Activated T-cell treated with anti-CD3 and anti-CD28 coated beads, Interleukin-2, amount 50 U/mL, for 72 hours (primary cell): ENCODE measurements at regions not wholly inside any gene's neighbourhood (a gene's known extent, or its start where the extent isn't known, plus 50 kb on each side); places are given as distances from the start of the nearest gene placed in this dataset.
"Not testable (repeated sequence)": the region's sequence is repeated elsewhere in the genome, so short reads cannot be mapped to it uniquely, and the experiment has no call there.

Experiments used
- ATAC-seq, 2 donors: fragments of 150-1000 bp; cut with Tn5 transposase; replicated peaks in 1 of 2; 2 replicates each; pipeline ENCODE4 v1.10.0; 2021; ENCODE audit warnings: moderate library complexity in 2 of 2, mild to moderate bottlenecking in 1 of 2
- DNase-seq, 2 donors: peaks; one replicate each; pipeline ENCODE4 v3.0.0; 2021 to 2022; ENCODE audit warnings: mixed read lengths in 1 of 2
- H3K27ac Mint-ChIP-seq: one replicate; pipeline ENCODE4 v1.8.0; 2022; ENCODE audit warnings: mild to moderate bottlenecking, moderate library complexity, mixed read lengths
- H3K27me3 Mint-ChIP-seq: one replicate; pipeline ENCODE4 v1.8.0; 2022; ENCODE audit warnings: low read depth, mixed read lengths
- H3K36me3 Mint-ChIP-seq, 2 donors: one replicate each; pipeline ENCODE4 v1.8.0; 2022; ENCODE audit warnings: mixed read lengths in 2 of 2, mild to moderate bottlenecking in 1 of 2; ENCODE audit not compliant: insufficient read depth in 2 of 2
- H3K4me1 Mint-ChIP-seq: one replicate; pipeline ENCODE4 v1.8.0; 2022; ENCODE audit warnings: low read depth, mixed read lengths
- H3K4me3 Mint-ChIP-seq, 2 donors: one replicate each; pipeline ENCODE4 v1.8.0; 2022; ENCODE audit warnings: mild to moderate bottlenecking in 2 of 2, mixed read lengths in 2 of 2, moderate library complexity in 2 of 2
- H3K9me3 Mint-ChIP-seq, 2 donors: one replicate each; pipeline ENCODE4 v1.8.0; 2022; ENCODE audit warnings: mixed read lengths in 2 of 2

- Mint-ChIP-seq H3K4me3 (no peak overlapping the region), H3K27ac (no peak overlapping the region), H3K4me1 (no peaks in the 10 kb centered on the region), H3K27me3 (no peaks in the 10 kb centered on the region), H3K9me3 (peaks cover 30 to 54% of the 10 kb centered on the region in 2 donors), H3K36me3 (peaks cover 41 to 52% of the 10 kb centered on the region in 2 donors)
- DNase-seq (no peak), ATAC-seq (no peak)
Observed at GRCh38 chrY:26638063-26638462, 1016.1 kb downstream of the CDY1 start.

GRCh38 chrY:26645856-26646255 is 1023.9 kb downstream of the CDY1 start:
- not testable (repeated sequence) for H3K4me3 Mint-ChIP-seq, H3K27me3 Mint-ChIP-seq, H3K4me1 Mint-ChIP-seq, DNase-seq, H3K27ac Mint-ChIP-seq, ATAC-seq
- H3K9me3 Mint-ChIP-seq, result peaks cover 12 to 37% of the 10 kb centered on the region in 2 donors
- H3K36me3 Mint-ChIP-seq, result peaks cover 24 to 33% of the 10 kb centered on the region in 2 donors

GRCh38 chrY:26648240-26648639 is 1026.3 kb downstream of the CDY1 start:
- DNase-seq, H3K27me3 Mint-ChIP-seq, H3K4me1 Mint-ChIP-seq, H3K27ac Mint-ChIP-seq, ATAC-seq, H3K4me3 Mint-ChIP-seq: not testable (repeated sequence)
- peaks cover 17 to 30% of the 10 kb centered on the region in 2 donors for H3K36me3 Mint-ChIP-seq
- H3K9me3 Mint-ChIP-seq, result peaks cover 9 to 30% of the 10 kb centered on the region in 2 donors

- not testable (repeated sequence) for ATAC-seq, H3K27me3 Mint-ChIP-seq, H3K4me3 Mint-ChIP-seq, H3K4me1 Mint-ChIP-seq, DNase-seq, H3K27ac Mint-ChIP-seq
- peaks cover 2 to 43% of the 10 kb centered on the region in 2 donors for H3K9me3 Mint-ChIP-seq
- H3K36me3 Mint-ChIP-seq, result peaks cover 5 to 54% of the 10 kb centered on the region in 2 donors
Observed at GRCh38 chrY:26664245-26664644, 1042.3 kb downstream of the CDY1 start.

- Mint-ChIP-seq H3K9me3 (peaks cover 2 to 49% of the 10 kb centered on the region in 2 donors), H3K36me3 (peaks cover 5 to 59% of the 10 kb centered on the region in 2 donors)
- H3K27me3 Mint-ChIP-seq, ATAC-seq, DNase-seq, H3K4me3 Mint-ChIP-seq, H3K4me1 Mint-ChIP-seq, H3K27ac Mint-ChIP-seq: not testable (repeated sequence)
Observed at GRCh38 chrY:26666691-26667090, 1044.8 kb downstream of the CDY1 start.

GRCh38 chrY:26669243-26669642 is 1047.3 kb downstream of the CDY1 start:
- H3K4me1 Mint-ChIP-seq, H3K27me3 Mint-ChIP-seq, DNase-seq, H3K27ac Mint-ChIP-seq, ATAC-seq, H3K4me3 Mint-ChIP-seq: not testable (repeated sequence)
- Mint-ChIP-seq H3K36me3 (peaks cover 4 to 43% of the 10 kb centered on the region in 2 donors), H3K9me3 (peaks cover 0 to 37% of the 10 kb centered on the region in 2 donors)

- not testable (repeated sequence) for H3K4me1 Mint-ChIP-seq, H3K27ac Mint-ChIP-seq, ATAC-seq, H3K4me3 Mint-ChIP-seq, DNase-seq, H3K27me3 Mint-ChIP-seq
- Mint-ChIP-seq H3K36me3 (peaks cover 2 to 34% of the 10 kb centered on the region in 2 donors), H3K9me3 (peaks cover 0 to 28% of the 10 kb centered on the region in 2 donors)
Observed at GRCh38 chrY:26670360-26670871, 1048.5 kb downstream of the CDY1 start.

- H3K27me3 Mint-ChIP-seq, H3K4me3 Mint-ChIP-seq, H3K4me1 Mint-ChIP-seq, H3K27ac Mint-ChIP-seq: not testable (repeated sequence)
- Mint-ChIP-seq H3K9me3 (peaks cover 0 to 28% of the 10 kb centered on the region in 2 donors), H3K36me3 (peaks cover 2 to 33% of the 10 kb centered on the region in 2 donors)
- DNase-seq, result peak in 1 of 2 donors; percentile 24
- ATAC-seq, result peak in 1 of 2 donors; percentile 45
Observed at GRCh38 chrY:26670881-26671879, 1049.3 kb downstream of the CDY1 start.
